GM18505 (cell line): ENCODE measurements at regions not wholly inside any gene's neighbourhood (a gene's known extent, or its start where the extent isn't known, plus 50 kb on each side); places are given as distances from the start of the nearest gene placed in this dataset.

Source experiments
- ATAC-seq: cut with Tn5 transposase; IDR thresholded peaks from one replicate; pipeline ENCODE4 v1.9.1; 2021; ENCODE audit not compliant: unreplicated experiment
- POLR2A ChIP-seq: IDR thresholded peaks from 4 replicates; pipeline ENCODE4 v1.6.1; 2011; ENCODE audit warnings: borderline replicate concordance; ENCODE audit not compliant: insufficient read depth, insufficient read length; ENCODE audit errors: extremely low read depth

- ATAC-seq, result no peak
- TF ChIP-seq POLR2A, result no peak
These were observed 153.4 kb upstream of the UMPS start for GRCh38 chr3:124576565-124577493.

DNA sequence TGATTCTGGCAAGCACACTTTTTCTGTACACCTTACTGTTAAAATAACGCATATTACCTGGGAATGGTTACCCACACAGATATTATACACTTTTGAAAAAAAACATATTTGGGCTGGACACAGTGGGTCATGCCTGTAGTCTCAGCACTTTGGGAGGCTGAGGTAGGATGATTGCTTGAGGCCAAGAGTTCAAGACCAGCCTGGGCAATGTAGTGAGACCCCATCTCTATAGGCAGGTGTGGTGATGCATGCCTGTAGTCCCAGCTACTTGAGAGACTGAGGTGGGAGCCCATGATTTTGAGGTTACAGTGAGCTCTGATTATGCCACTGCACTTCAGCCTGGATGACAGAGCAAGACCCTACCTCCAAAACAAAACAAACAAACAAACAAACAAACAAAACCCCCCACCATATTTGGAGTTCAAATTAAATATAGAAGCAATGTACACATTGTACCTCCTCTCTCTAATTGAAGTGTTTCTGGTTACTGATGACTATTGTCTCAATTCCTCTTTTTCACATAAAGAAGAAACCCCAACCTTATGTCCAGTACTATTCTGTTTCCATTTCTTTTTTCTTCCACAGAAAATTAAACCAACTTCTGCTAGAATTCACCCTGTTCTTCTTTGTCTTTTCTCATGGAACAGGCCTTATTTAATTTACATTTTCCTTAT lies 152.6 kb upstream of the UMPS start:
- TF ChIP-seq POLR2A, result no peak
- ATAC-seq, result peak; percentile 72

DNA sequence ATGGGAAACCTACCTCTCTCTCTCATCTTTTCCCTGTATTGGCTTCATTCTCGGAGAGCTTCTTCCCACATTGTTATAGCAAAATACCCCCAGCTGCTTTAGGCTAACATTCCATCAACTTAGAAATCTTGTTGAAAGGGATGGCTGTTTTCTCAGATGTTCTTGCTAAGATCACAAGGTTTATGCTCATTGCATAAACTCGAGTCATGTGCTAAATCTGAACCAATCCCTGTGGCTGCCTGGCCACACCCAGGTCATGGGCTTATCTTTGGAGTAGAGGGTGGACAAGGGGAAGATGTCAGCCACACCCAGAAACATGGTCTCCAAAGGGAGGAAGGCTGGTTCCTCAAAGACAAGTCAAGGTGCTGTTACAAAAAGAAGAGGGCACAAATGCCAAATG lies 150.6 kb upstream of the UMPS start:
- ATAC-seq, result no peak
- no peak for TF ChIP-seq POLR2A

- no peak for TF ChIP-seq POLR2A
These were observed 148.1 kb upstream of the UMPS start for GRCh38 chr3:124582196-124582595.

DNA sequence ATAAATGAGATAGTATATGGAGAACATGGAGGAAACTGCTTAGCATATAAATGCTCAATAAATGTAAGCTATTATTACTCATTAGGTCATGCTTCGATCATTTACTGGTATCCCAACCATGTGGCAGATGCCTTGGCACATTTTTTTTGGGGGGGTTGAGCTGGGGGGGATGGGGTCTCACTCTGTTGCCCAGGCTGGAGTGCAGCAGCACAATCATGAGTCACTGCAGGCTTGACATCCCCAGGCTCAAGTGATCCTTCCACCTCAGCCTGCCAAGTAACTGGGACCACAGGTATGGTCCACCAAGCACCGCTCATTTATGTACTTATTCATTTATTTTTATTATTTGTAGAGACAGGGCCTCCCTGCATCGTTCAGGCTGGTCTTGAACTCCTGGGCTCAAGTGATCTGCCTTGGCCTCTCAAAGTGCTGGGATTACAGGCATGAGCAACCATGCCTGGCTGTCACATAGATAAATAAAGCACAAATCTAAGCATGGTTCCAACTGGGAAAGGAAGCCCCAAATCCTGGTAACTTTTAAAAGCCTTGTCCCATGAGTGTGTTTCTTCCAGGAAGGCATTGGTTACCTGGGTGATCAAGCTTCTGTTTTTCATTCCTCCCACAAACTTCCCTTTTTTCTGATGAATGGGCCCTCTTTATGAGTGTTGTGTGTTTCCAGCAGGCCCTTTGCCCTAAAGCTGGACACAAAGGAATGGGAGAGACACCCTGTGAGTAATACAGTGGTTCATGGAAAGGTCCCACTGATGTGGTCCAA lies 147.4 kb upstream of the UMPS start:
- TF ChIP-seq POLR2A, result no peak
- ATAC-seq, result no peak

More at GRCh38 chr3:124582196-124582595, 148.1 kb upstream of the UMPS start:
- ATAC-seq, result no peak

DNA sequence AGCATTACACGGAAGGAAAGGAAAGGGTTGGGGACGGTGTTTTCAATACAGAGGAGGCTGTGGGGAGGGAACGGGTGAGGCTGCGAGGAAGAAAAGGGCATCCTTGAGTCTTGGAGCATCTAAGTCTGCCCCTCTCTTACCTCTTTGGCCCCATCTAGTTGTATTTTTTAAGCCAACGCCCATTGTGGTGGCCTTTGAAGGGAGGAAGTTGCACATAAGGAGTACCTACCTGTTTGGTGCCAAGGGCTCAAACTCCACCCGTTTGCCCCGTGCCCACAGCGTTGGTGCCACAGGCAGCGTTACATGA lies 146.1 kb upstream of the UMPS start:
- TF ChIP-seq POLR2A, result no peak
- no peak for ATAC-seq

DNA sequence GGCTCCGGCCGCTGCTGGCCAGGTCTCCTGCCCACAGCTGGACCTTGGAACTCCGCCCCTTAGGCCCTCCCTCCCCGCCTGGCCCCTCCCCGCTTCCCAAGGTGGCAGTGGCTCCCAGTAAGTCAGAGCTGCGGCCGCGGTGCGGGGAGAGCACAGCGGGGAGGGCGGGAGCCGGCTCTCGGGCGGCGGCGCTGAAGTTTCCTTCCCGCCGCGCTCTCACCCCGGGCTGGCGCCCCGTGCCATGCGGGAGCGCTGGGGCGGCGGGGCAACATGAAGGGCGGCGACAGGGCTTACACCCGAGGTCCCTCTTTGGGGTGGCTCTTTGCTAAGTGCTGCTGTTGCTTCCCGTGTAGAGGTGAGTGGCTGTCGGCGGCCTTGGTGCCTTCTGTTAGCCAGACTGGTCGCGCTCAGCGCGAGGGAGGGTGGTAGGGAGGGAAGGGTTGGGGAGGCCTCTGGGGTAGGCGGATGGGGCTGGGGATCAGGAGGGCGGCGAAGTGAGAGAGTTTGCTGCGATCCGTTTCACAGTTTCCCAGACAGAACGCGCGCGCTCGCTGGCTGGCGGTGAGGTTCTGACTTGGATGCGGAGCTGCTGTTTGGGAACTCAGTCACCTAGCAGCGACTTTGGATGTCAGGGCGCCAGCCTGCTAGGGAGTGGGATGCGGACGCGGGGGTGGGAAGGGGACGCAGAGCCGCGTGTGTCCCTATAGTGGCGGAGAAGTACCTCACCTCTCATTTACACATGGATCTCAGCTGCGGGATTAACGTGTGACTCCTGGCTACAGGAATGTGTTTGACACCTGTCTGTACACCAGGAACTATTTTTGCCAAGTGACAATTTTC lies 145.5 kb upstream of the UMPS start:
- no peak for ATAC-seq
- TF ChIP-seq POLR2A, result no peak

DNA sequence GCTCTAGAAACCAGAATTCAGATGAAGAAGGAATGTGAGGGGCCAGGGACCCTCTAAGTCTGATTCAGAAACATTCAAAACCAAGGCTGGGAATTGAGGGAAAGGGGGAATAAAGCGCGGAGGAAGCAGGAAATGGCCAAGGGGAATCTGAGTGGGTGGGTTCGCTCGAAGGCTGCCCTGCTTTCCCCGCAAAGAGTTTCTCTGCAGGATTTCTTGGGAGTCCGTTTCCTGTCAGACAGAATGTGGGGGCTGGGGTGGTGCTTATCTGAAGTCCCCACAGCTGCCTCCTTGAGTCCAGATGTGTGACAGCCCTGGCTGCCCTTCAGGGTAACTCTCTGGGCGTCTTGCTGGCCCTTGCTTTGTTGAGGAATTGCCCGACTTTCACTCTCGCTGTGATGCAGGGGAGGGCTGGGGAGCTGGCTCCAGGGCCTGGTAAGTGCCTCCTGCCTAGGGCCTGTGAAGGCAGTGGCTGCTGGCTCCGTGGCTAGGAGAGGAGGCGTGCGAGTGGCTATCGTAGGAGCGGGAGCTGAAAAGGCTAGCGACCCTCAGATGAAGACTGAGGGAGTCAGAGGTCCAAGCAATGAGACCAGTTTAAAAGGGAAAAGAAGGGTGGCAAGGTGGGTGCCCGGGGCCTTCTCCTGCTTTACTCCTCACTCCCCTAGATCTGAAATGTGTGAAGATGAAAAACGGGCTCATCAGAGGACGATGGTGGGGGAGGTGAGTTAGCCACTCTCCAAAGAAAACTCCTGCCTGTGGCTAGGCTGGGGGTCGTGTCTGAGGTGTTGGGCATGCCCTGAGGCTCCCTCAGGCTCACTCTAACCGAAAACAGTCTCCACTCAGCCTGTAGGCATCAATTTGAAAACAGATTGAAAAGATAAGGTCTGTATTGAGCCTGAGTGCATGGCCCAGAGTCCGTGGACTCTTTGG lies 143.9 kb upstream of the UMPS start:
- no peak for ATAC-seq
- no peak for TF ChIP-seq POLR2A

DNA sequence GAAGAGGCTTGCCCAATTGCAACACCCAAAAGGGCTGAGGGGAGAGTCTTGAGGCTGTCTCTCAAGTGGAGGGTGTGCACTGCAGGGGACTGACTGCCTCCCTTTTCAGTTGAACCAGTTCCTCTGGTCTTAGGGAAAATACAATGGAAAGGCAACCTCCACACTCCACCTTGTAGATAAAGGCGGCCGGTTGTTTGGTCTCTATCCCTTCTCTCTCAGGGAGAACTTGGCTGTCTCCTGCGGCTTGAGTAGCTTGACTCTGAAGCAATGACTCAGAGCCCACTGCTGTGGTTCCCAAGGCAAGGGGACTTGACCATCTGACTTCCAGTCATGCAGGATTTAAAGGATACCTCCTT lies 143.2 kb upstream of the UMPS start:
- no peak for ATAC-seq
- no peak for TF ChIP-seq POLR2A

- no peak for TF ChIP-seq POLR2A
- no peak for ATAC-seq
These were observed 142.2 kb upstream of the UMPS start for GRCh38 chr3:124588036-124588435.

GRCh38 chr3:124588794-124589193 lies 141.5 kb upstream of the UMPS start:
- ATAC-seq, result no peak
- no peak for TF ChIP-seq POLR2A

DNA sequence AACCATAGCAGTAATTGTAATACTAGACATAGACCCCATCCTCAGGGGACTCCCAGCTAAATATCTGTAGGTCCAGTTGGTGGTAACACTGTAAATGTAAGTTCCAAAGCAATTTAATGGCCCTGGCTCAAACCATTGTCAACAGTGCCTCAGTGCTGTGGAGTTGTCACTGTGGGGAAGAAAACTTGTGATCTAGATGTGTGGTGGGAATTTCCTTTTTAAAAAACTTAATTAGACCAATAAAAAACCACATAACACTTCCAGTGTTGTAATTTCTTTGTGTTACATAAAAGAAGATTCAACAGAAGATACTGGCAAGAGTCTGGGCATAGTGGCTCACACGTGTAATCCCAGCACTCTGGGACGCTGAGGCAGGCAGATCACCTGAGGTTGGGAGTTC lies 138.6 kb upstream of the UMPS start:
- TF ChIP-seq POLR2A, result no peak
- no peak for ATAC-seq
